ENCODE measurements at regions not wholly inside any gene's neighbourhood (a gene's known extent, or its start where the extent isn't known, plus 50 kb on each side); places are given as distances from the start of the nearest gene placed in this dataset.

GRCh38 chr16:85476389-85476788 lies 136.7 kb upstream of the GSE1 start:
- no peak for DNase-seq
- Mint-ChIP-seq H3K27me3 (ENCODE audit: low read depth, poor library complexity) (peaks cover 17% of the 10 kb centered on the region), H3K36me3 (ENCODE audit: low read depth) (no peaks in the 10 kb centered on the region), H3K27ac (no peak overlapping the region), H3K4me1 (peaks cover 97% of the 10 kb centered on the region), H3K4me3 (no peak overlapping the region), H3K9me3 (no peaks in the 10 kb centered on the region)
- TF ChIP-seq, protein P1, sequence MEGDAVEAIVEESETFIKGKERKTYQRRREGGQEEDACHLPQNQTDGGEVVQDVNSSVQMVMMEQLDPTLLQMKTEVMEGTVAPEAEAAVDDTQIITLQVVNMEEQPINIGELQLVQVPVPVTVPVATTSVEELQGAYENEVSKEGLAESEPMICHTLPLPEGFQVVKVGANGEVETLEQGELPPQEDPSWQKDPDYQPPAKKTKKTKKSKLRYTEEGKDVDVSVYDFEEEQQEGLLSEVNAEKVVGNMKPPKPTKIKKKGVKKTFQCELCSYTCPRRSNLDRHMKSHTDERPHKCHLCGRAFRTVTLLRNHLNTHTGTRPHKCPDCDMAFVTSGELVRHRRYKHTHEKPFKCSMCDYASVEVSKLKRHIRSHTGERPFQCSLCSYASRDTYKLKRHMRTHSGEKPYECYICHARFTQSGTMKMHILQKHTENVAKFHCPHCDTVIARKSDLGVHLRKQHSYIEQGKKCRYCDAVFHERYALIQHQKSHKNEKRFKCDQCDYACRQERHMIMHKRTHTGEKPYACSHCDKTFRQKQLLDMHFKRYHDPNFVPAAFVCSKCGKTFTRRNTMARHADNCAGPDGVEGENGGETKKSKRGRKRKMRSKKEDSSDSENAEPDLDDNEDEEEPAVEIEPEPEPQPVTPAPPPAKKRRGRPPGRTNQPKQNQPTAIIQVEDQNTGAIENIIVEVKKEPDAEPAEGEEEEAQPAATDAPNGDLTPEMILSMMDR (IDR thresholded peaks at IDR 0.05), result no peak

DNA sequence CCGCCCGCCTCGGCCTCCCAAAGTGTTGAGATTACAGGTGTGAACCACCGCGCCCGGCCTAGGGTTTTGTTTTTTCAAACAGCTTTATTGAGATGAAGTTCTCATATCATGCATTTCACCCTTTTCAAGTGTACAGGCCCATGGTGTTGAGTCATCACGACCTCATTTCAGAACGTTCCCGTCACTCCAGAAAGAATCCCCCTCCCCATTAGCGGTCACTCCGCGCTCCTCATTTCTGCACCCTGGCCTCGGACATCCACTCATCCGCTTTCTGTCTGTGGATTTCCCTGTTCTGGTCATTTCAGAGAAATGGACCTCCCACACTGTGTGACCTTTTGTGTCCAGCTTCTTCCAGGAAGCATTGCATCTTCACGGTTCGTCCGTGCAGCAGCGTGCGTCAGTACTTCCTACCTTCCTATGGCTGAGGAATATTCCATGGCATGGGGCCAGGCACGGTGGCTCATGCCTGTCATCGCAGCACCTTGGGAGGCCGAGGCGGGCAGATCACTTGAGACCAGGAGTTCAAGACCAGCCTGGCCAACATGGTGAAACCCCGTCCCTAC lies 135.2 kb upstream of the GSE1 start:
- Mint-ChIP-seq H3K27ac (peak overlapping the region; percentile 67), H3K27me3 (ENCODE audit: low read depth, poor library complexity) (peaks cover 13% of the 10 kb centered on the region), H3K4me1 (peaks cover 91% of the 10 kb centered on the region), H3K36me3 (ENCODE audit: low read depth) (no peaks in the 10 kb centered on the region), H3K4me3 (no peak overlapping the region), H3K9me3 (no peaks in the 10 kb centered on the region)
- no peak for DNase-seq
- TF ChIP-seq, protein P1 (IDR thresholded peaks at IDR 0.05), result no peak

GRCh38 chr16:85479972-85480726 lies 133.0 kb upstream of the GSE1 start:
- Mint-ChIP-seq H3K36me3 (ENCODE audit: low read depth) (no peaks in the 10 kb centered on the region), H3K9me3 (no peaks in the 10 kb centered on the region), H3K4me3 (no peak overlapping the region), H3K27ac (no peak overlapping the region), H3K4me1 (peaks cover 80% of the 10 kb centered on the region), H3K27me3 (ENCODE audit: low read depth, poor library complexity) (peaks cover 28% of the 10 kb centered on the region)
- TF ChIP-seq, protein P1 (IDR thresholded peaks at IDR 0.05), result peak; percentile 19
- peak; percentile 47 for DNase-seq

DNA sequence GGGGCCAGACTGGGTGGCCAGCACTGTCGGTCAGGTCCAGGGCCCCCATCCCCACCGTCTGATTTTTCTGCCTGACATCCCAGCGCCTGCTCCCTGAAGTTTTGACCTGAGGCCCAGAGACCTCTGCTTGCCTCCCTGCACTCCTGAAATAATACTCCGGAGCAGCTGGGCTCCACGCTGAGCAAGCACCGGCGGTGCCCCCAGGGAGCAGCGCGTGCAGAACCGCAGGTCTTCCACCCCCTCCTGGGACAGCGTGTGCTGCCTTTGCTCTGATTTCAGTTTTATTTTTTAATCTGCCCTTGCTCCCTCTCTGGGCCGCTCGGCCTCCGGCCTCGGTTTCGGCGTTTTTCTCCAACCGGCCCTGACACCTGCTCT lies 132.4 kb upstream of the GSE1 start:
- TF ChIP-seq, protein P1 (IDR thresholded peaks at IDR 0.05), result no peak
- Mint-ChIP-seq H3K27ac (peak overlapping the region; percentile 52), H3K36me3 (ENCODE audit: low read depth) (no peaks in the 10 kb centered on the region), H3K27me3 (ENCODE audit: low read depth, poor library complexity) (peaks cover 28% of the 10 kb centered on the region), H3K4me3 (peak overlapping the region; percentile 45), H3K9me3 (no peaks in the 10 kb centered on the region), H3K4me1 (peaks cover 74% of the 10 kb centered on the region)
- DNase-seq, result no peak

GRCh38 chr16:85481206-85481605 lies 131.9 kb upstream of the GSE1 start:
- no peaks in the 10 kb centered on the region for H3K9me3 Mint-ChIP-seq
- H3K36me3 Mint-ChIP-seq (ENCODE audit: low read depth), result no peaks in the 10 kb centered on the region
- H3K27ac Mint-ChIP-seq, result peak overlapping the region; percentile 52
- peaks cover 31% of the 10 kb centered on the region for H3K27me3 Mint-ChIP-seq (ENCODE audit: low read depth, poor library complexity)
- no peak for DNase-seq
- H3K4me1 Mint-ChIP-seq, result peaks cover 74% of the 10 kb centered on the region
- peak overlapping the region; percentile 45 for H3K4me3 Mint-ChIP-seq
- TF ChIP-seq, protein P1 (IDR thresholded peaks at IDR 0.05), result no peak

- peaks cover 32% of the 10 kb centered on the region for H3K27me3 Mint-ChIP-seq (ENCODE audit: low read depth, poor library complexity)
- no peaks in the 10 kb centered on the region for H3K36me3 Mint-ChIP-seq (ENCODE audit: low read depth)
- DNase-seq, result no peak
- H3K4me3 Mint-ChIP-seq, result no peak overlapping the region
- H3K4me1 Mint-ChIP-seq, result peaks cover 70% of the 10 kb centered on the region
- H3K27ac Mint-ChIP-seq, result no peak overlapping the region
- no peaks in the 10 kb centered on the region for H3K9me3 Mint-ChIP-seq
- TF ChIP-seq, protein P1 (IDR thresholded peaks at IDR 0.05), result no peak
Observed at GRCh38 chr16:85481738-85482137, 131.4 kb upstream of the GSE1 start.

Measured in nephron progenitor cell (in vitro differentiated cells).